LNCAP (cell line): ENCODE measurements at regions not wholly inside any gene's neighbourhood (a gene's known extent, or its start where the extent isn't known, plus 50 kb on each side); places are given as distances from the start of the nearest gene placed in this dataset.

Experiments used
- TF ChIP-seq, protein P1 (sequence below): fragments of 450-650 bp; IDR thresholded peaks from 2 replicates; pipeline ENCODE4 v1.5.1; 2017; ENCODE audit warnings: mild to moderate bottlenecking

DNA sequence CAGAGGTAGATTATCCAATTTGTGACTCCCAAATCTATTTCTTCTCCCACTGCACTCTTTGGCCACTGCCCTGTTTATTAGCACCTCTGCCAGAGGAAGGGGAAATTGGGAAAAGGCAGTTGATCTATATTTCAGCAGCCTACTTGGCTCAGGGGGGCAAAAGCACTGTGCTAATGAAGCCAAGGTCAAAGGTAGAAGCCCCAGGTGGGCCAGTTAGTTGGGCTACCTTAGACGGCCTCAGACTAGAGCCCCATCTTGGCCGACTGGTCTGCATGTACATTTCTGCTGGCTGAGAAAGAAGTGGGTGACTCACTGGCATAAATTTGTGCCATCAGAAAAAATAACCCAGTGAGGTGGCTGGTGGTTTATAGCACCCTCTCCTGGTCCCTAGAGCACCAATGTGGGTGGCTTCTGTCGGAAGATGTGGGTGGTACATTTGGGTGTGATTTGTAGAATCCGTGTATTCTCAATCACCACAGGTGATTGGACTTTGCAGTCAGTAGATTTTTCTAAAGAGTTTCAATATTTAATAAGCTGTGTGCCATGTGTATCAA lies 293.3 kb upstream of the MKI67 start:
- TF ChIP-seq, protein P1, sequence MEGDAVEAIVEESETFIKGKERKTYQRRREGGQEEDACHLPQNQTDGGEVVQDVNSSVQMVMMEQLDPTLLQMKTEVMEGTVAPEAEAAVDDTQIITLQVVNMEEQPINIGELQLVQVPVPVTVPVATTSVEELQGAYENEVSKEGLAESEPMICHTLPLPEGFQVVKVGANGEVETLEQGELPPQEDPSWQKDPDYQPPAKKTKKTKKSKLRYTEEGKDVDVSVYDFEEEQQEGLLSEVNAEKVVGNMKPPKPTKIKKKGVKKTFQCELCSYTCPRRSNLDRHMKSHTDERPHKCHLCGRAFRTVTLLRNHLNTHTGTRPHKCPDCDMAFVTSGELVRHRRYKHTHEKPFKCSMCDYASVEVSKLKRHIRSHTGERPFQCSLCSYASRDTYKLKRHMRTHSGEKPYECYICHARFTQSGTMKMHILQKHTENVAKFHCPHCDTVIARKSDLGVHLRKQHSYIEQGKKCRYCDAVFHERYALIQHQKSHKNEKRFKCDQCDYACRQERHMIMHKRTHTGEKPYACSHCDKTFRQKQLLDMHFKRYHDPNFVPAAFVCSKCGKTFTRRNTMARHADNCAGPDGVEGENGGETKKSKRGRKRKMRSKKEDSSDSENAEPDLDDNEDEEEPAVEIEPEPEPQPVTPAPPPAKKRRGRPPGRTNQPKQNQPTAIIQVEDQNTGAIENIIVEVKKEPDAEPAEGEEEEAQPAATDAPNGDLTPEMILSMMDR = no peak

GRCh38 chr10:128420623-128421022 lies 294.4 kb upstream of the MKI67 start:
- TF ChIP-seq, protein P1 = no peak

- TF ChIP-seq, protein P1 = no peak
Observed at GRCh38 chr10:128421371-128422160, 295.3 kb upstream of the MKI67 start.

GRCh38 chr10:128422190-128422589 lies 296.0 kb upstream of the MKI67 start:
- TF ChIP-seq, protein P1 = no peak

- TF ChIP-seq, protein P1 = no peak
Observed at GRCh38 chr10:128422999-128423398, 296.8 kb upstream of the MKI67 start.

DNA sequence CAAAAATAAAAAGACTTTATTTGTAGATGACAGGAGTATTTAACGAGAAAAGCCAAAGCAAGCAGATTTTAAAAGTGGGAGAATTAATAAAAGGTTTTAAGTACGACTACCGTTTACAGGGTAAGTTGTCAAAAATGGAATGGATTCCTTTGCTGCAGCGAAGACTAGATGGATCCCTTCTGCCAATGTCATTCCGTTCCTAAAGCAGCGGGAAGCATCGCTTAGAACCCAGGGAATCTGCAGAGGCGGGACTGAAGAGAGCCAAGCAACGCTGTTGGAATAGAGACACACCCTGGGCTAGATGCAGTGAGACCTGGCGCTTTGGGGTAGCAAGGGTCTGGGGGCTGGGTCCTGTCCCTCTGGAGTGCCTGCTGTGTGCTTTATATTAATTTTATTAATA lies 303.1 kb upstream of the MKI67 start:
- TF ChIP-seq, protein P1 = no peak

DNA sequence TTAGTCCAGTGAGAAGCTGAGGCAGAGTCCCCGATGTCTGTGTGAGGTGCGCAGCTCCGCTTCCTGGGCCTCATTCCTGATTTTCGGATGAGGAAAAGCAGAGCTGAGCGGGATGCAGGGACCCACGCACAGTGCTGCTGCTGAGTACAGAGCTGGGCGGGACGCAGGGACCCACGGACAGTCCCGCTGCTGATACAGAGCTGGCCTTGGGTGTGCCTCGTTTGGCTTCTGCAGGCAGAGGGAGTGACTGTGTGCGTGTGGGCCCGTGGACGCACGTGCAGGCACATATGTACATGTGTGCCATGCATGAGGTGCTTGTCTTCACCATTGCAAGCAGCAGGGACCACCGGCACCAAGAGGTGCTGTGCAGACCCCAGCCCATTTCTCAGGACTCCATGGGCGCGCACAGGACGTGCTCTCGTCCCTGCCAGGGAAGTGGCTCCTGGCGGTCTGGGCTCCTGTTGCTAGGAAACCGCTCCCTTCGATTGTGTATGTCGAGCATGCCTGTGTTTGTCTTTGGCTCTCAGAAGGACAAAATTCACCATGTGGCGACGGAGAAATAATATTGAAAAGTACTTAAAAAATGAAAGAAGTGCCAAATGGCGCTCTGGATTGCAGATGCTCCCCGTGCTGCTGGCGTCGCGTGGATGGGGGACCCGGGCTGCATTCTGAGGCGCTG lies 303.8 kb upstream of the MKI67 start:
- TF ChIP-seq, protein P1 = no peak
